ENCODE measurements at regions not wholly inside any gene's neighbourhood (a gene's known extent, or its start where the extent isn't known, plus 50 kb on each side); places are given as distances from the start of the nearest gene placed in this dataset.

GRCh38 chr11:44409558-44410236 lies 99.8 kb upstream of the ALX4 start:
- H3K79me2 ChIP-seq (ENCODE audit: control insufficient read depth, insufficient read depth, low read length, poor library complexity), result no peaks in the 10 kb centered on the region
- WGBS (ENCODE audit: extremely low coverage, insufficient coverage, insufficient read length), result no CpG with 5 or more reads among the region's 9 CpGs

DNA sequence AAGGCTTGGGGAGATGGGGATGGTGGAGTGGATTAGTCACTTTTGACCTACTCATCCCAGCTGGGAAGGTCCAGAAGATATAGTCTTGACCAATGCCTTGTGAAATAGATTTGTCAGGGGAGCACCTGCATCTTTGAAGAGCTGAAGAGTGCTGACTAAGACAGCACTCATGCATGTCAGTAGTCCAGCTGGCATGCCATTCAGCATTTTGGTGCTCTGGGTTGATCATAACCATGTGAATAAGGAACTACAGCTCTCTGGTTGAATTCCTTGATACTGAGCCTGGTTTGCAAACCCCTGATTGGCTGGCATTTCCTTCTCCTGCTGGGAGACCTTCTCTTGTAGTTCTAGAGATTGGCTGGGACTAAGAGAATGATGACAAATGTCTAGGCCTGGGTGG lies 106.8 kb upstream of the ALX4 start:
- no peaks in the 10 kb centered on the region for H3K4me1 ChIP-seq (ENCODE audit: control insufficient read depth in 1 of 2, insufficient read depth in 2 of 2, low read length in 2 of 2)
- no peak overlapping the region for H4K8ac ChIP-seq (ENCODE audit: low read depth, low read length)
- no peaks in the 10 kb centered on the region for H3K27me3 ChIP-seq (ENCODE audit: insufficient read depth, low read length)
- H3K79me1 ChIP-seq (ENCODE audit: low read length), result no peaks in the 10 kb centered on the region
- H3K27ac ChIP-seq (ENCODE audit: low read depth, low read length), result no peak overlapping the region
- H3K4ac ChIP-seq (ENCODE audit: low read depth, low read length), result no peak overlapping the region
- no peak overlapping the region for H2BK12ac ChIP-seq (ENCODE audit: low read length)
- H4K12ac ChIP-seq (ENCODE audit: low read depth, low read length), result no peak overlapping the region
- no peaks in the 10 kb centered on the region for H3K36me3 ChIP-seq (ENCODE audit: control insufficient read depth in 1 of 2, insufficient read depth in 2 of 2, low read length in 2 of 2)
- no peak overlapping the region for H3K4me3 ChIP-seq (ENCODE audit: low read depth, low read length)
- no peak overlapping the region for H2AFZ ChIP-seq (ENCODE audit: insufficient read depth, low read length, poor library complexity)
- H3K9ac ChIP-seq (ENCODE audit: low read length), result no peak overlapping the region
- H2AK5ac ChIP-seq (ENCODE audit: low read length), result no peak overlapping the region
- no peak overlapping the region for H3K18ac ChIP-seq (ENCODE audit: low read length)
- H3K79me2 ChIP-seq (ENCODE audit: control insufficient read depth, insufficient read depth, low read length, poor library complexity), result no peaks in the 10 kb centered on the region
- no peak for DNase-seq
- H4K91ac ChIP-seq (ENCODE audit: low read depth, low read length), result no peak overlapping the region
- no peak overlapping the region for H3K4me2 ChIP-seq (ENCODE audit: low read length)
- no peak overlapping the region for H3K23ac ChIP-seq (ENCODE audit: low read length)
- no peak overlapping the region for H2BK5ac ChIP-seq (ENCODE audit: low read depth, low read length, poor library complexity)
- no peak overlapping the region for H3K14ac ChIP-seq (ENCODE audit: low read length)
- no peak overlapping the region for H2BK120ac ChIP-seq (ENCODE audit: insufficient read depth, low read length, poor library complexity)
- H3K9me3 ChIP-seq (ENCODE audit: insufficient read depth, low read depth, low read length), result peaks cover 2% of the 10 kb centered on the region

More at GRCh38 chr11:44409558-44410236, 99.8 kb upstream of the ALX4 start:
- Histone ChIP-seq H3K14ac (ENCODE audit: low read length) (no peak overlapping the region), H3K4ac (ENCODE audit: low read depth, low read length) (no peak overlapping the region), H3K4me2 (ENCODE audit: low read length) (no peak overlapping the region), H4K8ac (ENCODE audit: low read depth, low read length) (no peak overlapping the region), H3K18ac (ENCODE audit: low read length) (no peak overlapping the region), H3K27ac (ENCODE audit: low read depth, low read length) (no peak overlapping the region), H3K9me3 (ENCODE audit: insufficient read depth, low read depth, low read length) (no peaks in the 10 kb centered on the region), H2AK5ac (ENCODE audit: low read length) (no peak overlapping the region), H3K23ac (ENCODE audit: low read length) (no peak overlapping the region), H2BK120ac (ENCODE audit: insufficient read depth, low read length, poor library complexity) (no peak overlapping the region), H3K4me1 (ENCODE audit: control insufficient read depth in 1 of 2, insufficient read depth in 2 of 2, low read length in 2 of 2) (no peaks in the 10 kb centered on the region), H4K91ac (ENCODE audit: low read depth, low read length) (no peak overlapping the region), H2AFZ (ENCODE audit: insufficient read depth, low read length, poor library complexity) (no peak overlapping the region), H2BK5ac (ENCODE audit: low read depth, low read length, poor library complexity) (no peak overlapping the region), H4K12ac (ENCODE audit: low read depth, low read length) (no peak overlapping the region), H3K36me3 (ENCODE audit: control insufficient read depth in 1 of 2, insufficient read depth in 2 of 2, low read length in 2 of 2) (no peaks in the 10 kb centered on the region), H3K9ac (ENCODE audit: low read length) (no peak overlapping the region), H3K4me3 (ENCODE audit: low read depth, low read length) (no peak overlapping the region), H2BK12ac (ENCODE audit: low read length) (no peak overlapping the region), H3K79me1 (ENCODE audit: low read length) (no peaks in the 10 kb centered on the region), H3K27me3 (ENCODE audit: insufficient read depth, low read length) (no peaks in the 10 kb centered on the region)
- DNase-seq, result no peak

- no CpG with 5 or more reads among the region's 7 CpGs for WGBS (ENCODE audit: extremely low coverage, insufficient coverage, insufficient read length)
- peaks cover 2% of the 10 kb centered on the region for H3K9me3 ChIP-seq (ENCODE audit: insufficient read depth, low read depth, low read length)
- no peak overlapping the region for H3K27ac ChIP-seq (ENCODE audit: low read depth, low read length)
- no peak for DNase-seq
- no peak overlapping the region for H2AK5ac ChIP-seq (ENCODE audit: low read length)
- H3K79me1 ChIP-seq (ENCODE audit: low read length), result no peaks in the 10 kb centered on the region
- no peak overlapping the region for H3K4me3 ChIP-seq (ENCODE audit: low read depth, low read length)
- no peak overlapping the region for H4K91ac ChIP-seq (ENCODE audit: low read depth, low read length)
- no peak overlapping the region for H4K12ac ChIP-seq (ENCODE audit: low read depth, low read length)
- no peak overlapping the region for H2BK5ac ChIP-seq (ENCODE audit: low read depth, low read length, poor library complexity)
- H2AFZ ChIP-seq (ENCODE audit: insufficient read depth, low read length, poor library complexity), result no peak overlapping the region
- no peak overlapping the region for H3K9ac ChIP-seq (ENCODE audit: low read length)
- no peak overlapping the region for H2BK12ac ChIP-seq (ENCODE audit: low read length)
- H2BK120ac ChIP-seq (ENCODE audit: insufficient read depth, low read length, poor library complexity), result no peak overlapping the region
- no peaks in the 10 kb centered on the region for H3K79me2 ChIP-seq (ENCODE audit: control insufficient read depth, insufficient read depth, low read length, poor library complexity)
- H3K4me1 ChIP-seq (ENCODE audit: control insufficient read depth in 1 of 2, insufficient read depth in 2 of 2, low read length in 2 of 2), result no peaks in the 10 kb centered on the region
- H3K4me2 ChIP-seq (ENCODE audit: low read length), result no peak overlapping the region
- H3K23ac ChIP-seq (ENCODE audit: low read length), result no peak overlapping the region
- H3K36me3 ChIP-seq (ENCODE audit: control insufficient read depth in 1 of 2, insufficient read depth in 2 of 2, low read length in 2 of 2), result no peaks in the 10 kb centered on the region
- H3K27me3 ChIP-seq (ENCODE audit: insufficient read depth, low read length), result no peaks in the 10 kb centered on the region
- H3K4ac ChIP-seq (ENCODE audit: low read depth, low read length), result no peak overlapping the region
- no peak overlapping the region for H4K8ac ChIP-seq (ENCODE audit: low read depth, low read length)
- no peak overlapping the region for H3K18ac ChIP-seq (ENCODE audit: low read length)
- H3K14ac ChIP-seq (ENCODE audit: low read length), result no peak overlapping the region
Measured at GRCh38 chr11:44417731-44418455, 108.0 kb upstream of the ALX4 start.

DNA sequence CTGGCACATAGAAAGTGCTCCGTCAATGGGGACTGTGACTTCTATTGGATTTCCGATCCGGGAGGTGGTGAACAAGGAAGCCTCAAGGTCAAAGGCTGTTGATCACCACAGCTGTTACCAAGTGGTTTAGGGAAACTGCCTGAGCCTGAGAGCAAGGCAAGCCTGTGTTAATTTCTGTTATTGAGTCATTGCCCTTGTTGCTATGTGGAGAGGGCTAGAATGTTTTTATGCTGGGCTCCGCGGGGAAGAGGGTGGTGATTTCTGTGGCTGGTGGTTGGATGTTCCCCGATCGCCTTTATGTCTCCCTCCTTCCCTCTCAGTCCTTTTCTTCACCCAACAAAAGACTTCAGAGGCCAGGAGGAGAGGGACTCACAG lies 108.5 kb upstream of the ALX4 start:
- H3K18ac ChIP-seq (ENCODE audit: low read length), result no peak overlapping the region
- H3K79me2 ChIP-seq (ENCODE audit: control insufficient read depth, insufficient read depth, low read length, poor library complexity), result no peaks in the 10 kb centered on the region
- WGBS (ENCODE audit: extremely low coverage, insufficient coverage, insufficient read length), result no CpG with 5 or more reads among the region's 7 CpGs
- DNase-seq, result no peak
- H3K79me1 ChIP-seq (ENCODE audit: low read length), result no peaks in the 10 kb centered on the region
- no peak overlapping the region for H2BK12ac ChIP-seq (ENCODE audit: low read length)
- no peak overlapping the region for H4K8ac ChIP-seq (ENCODE audit: low read depth, low read length)
- H2AK5ac ChIP-seq (ENCODE audit: low read length), result no peak overlapping the region
- H3K4me3 ChIP-seq (ENCODE audit: low read depth, low read length), result no peak overlapping the region
- H3K14ac ChIP-seq (ENCODE audit: low read length), result no peak overlapping the region
- H2BK120ac ChIP-seq (ENCODE audit: insufficient read depth, low read length, poor library complexity), result no peak overlapping the region
- H3K4me1 ChIP-seq (ENCODE audit: control insufficient read depth in 1 of 2, insufficient read depth in 2 of 2, low read length in 2 of 2), result no peaks in the 10 kb centered on the region
- H3K27ac ChIP-seq (ENCODE audit: low read depth, low read length), result no peak overlapping the region
- no peak overlapping the region for H3K4ac ChIP-seq (ENCODE audit: low read depth, low read length)
- peaks cover 2% of the 10 kb centered on the region for H3K9me3 ChIP-seq (ENCODE audit: insufficient read depth, low read depth, low read length)
- H4K91ac ChIP-seq (ENCODE audit: low read depth, low read length), result no peak overlapping the region
- no peak overlapping the region for H2BK5ac ChIP-seq (ENCODE audit: low read depth, low read length, poor library complexity)
- no peaks in the 10 kb centered on the region for H3K36me3 ChIP-seq (ENCODE audit: control insufficient read depth in 1 of 2, insufficient read depth in 2 of 2, low read length in 2 of 2)
- H3K23ac ChIP-seq (ENCODE audit: low read length), result no peak overlapping the region
- H3K4me2 ChIP-seq (ENCODE audit: low read length), result no peak overlapping the region
- H4K12ac ChIP-seq (ENCODE audit: low read depth, low read length), result no peak overlapping the region
- no peak overlapping the region for H3K9ac ChIP-seq (ENCODE audit: low read length)
- H2AFZ ChIP-seq (ENCODE audit: insufficient read depth, low read length, poor library complexity), result no peak overlapping the region
- H3K27me3 ChIP-seq (ENCODE audit: insufficient read depth, low read length), result no peaks in the 10 kb centered on the region

Measured in trophoblast cell (in vitro differentiated cells and primary cell).